Tibial nerve (tissue), 4 donors: ENCODE measurements at regions not wholly inside any gene's neighbourhood (a gene's known extent, or its start where the extent isn't known, plus 50 kb on each side); places are given as distances from the start of the nearest gene placed in this dataset.

ENCODE experiments used
- EP300 ChIP-seq, 2 donors: sonication (generic); formaldehyde crosslinking; IDR thresholded peaks; one replicate each; pipeline ENCODE4 v1.6.1; 2017; ENCODE audit warnings: antibody characterized with exemption in 2 of 2, mild to moderate bottlenecking in 1 of 2
- POLR2A ChIP-seq, 2 donors: fragments of 450-650 bp; IDR thresholded peaks; one replicate each; pipeline ENCODE4 v1.6.1; 2017; ENCODE audit warnings: antibody characterized with exemption in 2 of 2, mild to moderate bottlenecking in 2 of 2, moderate library complexity in 2 of 2
- TF ChIP-seq, protein P1 (sequence below), 5 experiments: fragments of 200-600 bp in 3 of 5; fragments of 450-650 bp in 2 of 5; sonication (generic) in 3 of 5; IDR thresholded peaks; one replicate each; pipeline ENCODE4 v1.5.1; 2016 to 2019; ENCODE audit warnings: antibody characterized with exemption in 5 of 5, mild to moderate bottlenecking in 3 of 5, moderate library complexity in 2 of 5

DNA sequence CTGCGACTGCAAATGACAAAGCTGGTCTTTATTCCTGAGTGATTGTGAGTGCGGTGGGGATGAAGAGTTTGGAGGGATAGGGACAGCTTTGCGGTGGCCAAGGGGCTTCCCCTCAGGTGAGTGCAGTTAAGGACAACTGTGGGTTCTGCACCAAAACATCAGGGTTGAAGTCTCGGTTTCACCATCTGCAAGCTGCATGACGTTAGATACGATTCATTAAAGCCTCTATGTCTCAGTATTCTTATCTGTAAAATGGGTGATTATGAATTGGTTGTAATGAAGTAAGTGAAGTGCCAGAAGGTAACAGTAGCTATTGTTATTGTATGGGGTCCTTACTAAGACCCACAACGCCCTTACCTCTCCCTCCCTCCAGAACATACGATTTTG is 226.8 kb upstream of the DAPK1 start:
- TF ChIP-seq, protein P1, sequence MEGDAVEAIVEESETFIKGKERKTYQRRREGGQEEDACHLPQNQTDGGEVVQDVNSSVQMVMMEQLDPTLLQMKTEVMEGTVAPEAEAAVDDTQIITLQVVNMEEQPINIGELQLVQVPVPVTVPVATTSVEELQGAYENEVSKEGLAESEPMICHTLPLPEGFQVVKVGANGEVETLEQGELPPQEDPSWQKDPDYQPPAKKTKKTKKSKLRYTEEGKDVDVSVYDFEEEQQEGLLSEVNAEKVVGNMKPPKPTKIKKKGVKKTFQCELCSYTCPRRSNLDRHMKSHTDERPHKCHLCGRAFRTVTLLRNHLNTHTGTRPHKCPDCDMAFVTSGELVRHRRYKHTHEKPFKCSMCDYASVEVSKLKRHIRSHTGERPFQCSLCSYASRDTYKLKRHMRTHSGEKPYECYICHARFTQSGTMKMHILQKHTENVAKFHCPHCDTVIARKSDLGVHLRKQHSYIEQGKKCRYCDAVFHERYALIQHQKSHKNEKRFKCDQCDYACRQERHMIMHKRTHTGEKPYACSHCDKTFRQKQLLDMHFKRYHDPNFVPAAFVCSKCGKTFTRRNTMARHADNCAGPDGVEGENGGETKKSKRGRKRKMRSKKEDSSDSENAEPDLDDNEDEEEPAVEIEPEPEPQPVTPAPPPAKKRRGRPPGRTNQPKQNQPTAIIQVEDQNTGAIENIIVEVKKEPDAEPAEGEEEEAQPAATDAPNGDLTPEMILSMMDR (IDR thresholded peaks at IDR 0.05) = no peak
- TF ChIP-seq POLR2A (IDR thresholded peaks at IDR 0.05) (no peak), EP300 (IDR thresholded peaks at IDR 0.05) (no peak)
